GM19467 (cell line): ENCODE measurements at regions not wholly inside any gene's neighbourhood (a gene's known extent, or its start where the extent isn't known, plus 50 kb on each side); places are given as distances from the start of the nearest gene placed in this dataset.
"Not testable (repeated sequence)": the region's sequence is repeated elsewhere in the genome, so short reads cannot be mapped to it uniquely, and the experiment has no call there.

Experiments
- ATAC-seq: cut with Tn5 transposase; IDR thresholded peaks from one replicate; pipeline ENCODE4 v1.9.1; 2021; ENCODE audit warnings: mild to moderate bottlenecking, moderate library complexity; ENCODE audit not compliant: unreplicated experiment

GRCh38 chr2:242043538-242044312, 174.2 kb downstream of the RTP5 start:
- ATAC-seq, result no peak

DNA sequence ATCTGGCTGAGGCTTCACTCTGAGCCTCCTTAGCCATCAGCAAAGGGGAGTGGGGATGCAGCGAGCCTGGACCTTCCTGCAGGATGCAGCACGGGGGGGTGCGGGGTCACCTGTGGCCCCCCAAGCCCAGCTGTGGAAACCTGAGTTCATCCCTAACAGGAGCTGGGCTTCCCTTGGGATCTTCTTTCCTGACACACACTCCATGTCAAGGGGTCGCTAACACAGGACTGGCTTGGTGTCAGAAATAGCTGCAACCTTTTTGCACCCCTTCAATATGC, 174.7 kb downstream of the RTP5 start:
- no peak for ATAC-seq

DNA sequence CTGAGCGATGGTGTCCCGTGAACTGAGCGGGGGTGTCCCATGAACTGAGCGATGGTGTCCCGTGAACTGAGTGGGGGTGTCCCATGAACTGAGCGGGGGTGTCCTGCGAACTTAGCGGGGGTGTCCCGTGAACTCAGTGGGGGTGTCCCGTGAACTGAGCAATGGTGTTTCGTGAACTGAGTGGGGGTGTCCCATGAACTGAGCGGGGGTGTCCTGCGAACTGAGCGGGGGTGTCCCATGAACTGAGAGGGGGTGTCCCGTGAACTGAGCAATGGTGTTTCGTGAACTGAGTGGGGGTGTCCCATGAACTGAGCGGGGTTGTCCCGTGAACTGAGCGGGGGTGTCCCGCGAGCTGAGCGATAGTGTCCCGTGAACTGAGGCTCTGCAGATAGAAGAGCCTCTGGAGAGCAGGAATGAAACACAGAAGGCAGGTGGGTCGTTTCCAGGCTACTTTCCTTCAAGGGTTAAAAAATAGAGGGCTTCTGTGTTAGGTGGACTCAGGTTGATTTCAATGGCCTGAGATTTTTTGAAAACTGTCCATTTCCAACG, 176.1 kb downstream of the RTP5 start:
- not testable (repeated sequence) for ATAC-seq

DNA sequence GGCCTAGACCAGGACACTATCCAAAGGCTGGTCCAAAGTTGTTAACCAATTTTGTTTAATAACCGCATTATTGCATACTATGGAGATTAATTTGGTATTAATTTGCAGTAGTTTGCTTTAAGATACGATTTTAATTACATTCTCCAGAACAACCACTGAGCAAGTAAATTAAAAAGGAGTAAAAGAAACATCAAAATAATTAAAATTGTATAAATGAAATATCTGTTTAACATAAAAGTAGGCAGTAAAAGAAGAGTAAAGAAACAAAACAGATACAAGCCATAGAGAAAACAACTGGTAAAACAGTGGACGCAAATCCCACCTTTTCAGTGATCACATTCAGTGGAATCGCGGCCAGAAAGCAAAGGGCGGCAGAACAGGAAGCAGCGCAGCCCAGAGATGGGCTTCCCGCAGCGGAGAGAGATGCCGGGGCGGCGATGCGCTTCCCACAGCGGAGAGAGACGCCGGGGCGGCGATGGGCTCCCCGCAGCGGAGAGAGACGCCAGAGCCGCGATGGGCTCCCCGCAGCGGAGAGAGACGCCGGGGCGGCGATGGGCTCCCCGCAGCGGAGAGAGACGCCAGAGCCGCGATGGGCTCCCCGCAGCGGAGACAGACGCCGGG, 176.8 kb downstream of the RTP5 start:
- no peak for ATAC-seq

GRCh38 chr2:242047963-242048362, 178.4 kb downstream of the RTP5 start:
- no peak for ATAC-seq

DNA sequence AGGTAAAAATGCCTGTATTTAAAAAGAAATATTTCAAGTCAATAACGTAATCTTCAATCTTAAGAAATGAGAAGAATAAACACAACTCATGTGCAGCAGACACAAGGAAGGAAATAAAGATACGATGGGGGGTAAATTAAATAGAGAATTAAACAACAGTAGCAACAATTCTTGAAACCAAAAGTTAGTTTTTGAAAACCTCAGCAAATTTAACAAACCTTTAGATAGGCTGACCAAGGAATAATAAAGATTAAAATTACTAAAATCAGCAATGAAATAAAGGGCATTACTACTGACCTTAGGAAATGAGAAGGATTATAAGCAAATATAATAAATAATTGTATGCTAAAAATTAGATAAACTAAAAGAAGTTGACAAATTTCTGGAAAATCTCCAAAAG, 178.9 kb downstream of the RTP5 start:
- no peak for ATAC-seq

DNA sequence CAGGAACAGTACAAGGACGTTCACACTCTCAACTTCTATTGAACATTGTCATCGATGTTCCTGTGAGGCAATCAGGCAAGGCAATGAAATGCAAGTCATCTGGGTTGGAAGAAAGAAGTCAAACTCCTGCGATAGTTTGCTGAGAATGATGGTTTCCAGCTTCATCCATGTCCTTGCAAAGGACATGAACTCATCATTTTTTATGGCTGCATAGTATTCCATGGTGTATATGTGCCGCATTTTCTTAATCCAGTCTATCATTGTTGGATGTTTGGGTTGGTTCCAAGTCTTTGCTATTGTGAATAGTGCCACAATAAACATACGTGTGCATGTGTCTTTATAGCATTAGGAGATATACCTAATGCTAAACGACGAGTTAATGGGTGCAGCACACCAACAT, 180.0 kb downstream of the RTP5 start:
- not testable (repeated sequence) for ATAC-seq

DNA sequence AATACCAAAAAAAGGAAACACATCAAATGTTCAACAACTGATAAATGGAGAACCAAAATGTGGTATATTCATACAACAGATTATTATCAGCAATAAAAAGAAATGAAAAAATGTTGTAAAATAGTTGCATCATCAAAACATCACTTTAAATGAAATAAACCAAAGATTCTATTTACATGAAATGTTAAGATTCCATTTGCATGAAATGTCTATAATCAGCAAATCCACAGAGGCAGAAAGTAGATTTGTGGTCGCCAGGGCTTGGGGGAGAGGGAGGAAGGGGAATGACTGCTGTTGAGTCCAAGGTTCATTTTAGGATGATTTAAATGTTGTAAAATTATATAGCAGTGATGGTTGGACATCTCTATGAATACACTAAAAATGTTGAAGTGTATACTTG, 181.9 kb downstream of the RTP5 start:
- ATAC-seq, result no peak

DNA sequence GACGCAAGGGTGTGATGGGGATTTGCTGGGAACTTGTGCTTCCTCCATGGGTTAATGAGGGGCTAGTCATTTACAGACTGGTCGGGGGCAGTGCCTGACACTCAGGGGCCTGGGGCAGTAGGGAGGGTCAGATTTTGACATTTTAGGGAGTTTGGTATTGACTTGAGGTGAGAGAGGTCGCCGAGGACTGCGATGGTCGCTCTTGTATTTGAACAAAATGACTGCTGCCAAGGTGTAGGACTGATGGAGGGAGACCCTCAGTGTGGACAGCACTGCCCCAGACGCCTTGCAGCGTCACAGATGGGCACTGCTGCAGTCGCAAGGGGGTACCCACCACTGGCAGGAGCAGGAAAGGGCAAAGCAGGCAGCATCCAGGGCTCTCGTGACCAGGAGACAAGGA, 182.9 kb downstream of the RTP5 start:
- ATAC-seq, result no peak

DNA sequence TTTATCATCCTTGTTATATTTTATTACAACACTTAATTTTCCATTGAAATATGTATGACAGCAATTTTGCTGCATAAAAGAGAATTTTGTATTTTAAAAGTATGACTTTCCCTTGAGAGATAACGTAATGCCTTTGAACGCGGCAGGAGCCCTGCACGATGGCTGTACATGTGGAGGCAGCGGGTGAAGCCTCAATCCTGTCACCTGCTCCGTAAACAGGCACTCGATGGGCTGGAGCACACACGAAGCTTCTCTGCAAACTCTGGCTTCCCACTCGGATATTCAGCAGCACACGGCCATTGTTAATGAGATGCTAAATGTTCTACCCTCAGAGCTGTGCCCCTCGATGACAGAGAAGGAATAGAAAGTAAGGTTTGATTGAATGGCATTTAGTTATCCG, 184.4 kb downstream of the RTP5 start:
- ATAC-seq, result no peak

GRCh38 chr2:242054406-242054805, 184.9 kb downstream of the RTP5 start:
- no peak for ATAC-seq

DNA sequence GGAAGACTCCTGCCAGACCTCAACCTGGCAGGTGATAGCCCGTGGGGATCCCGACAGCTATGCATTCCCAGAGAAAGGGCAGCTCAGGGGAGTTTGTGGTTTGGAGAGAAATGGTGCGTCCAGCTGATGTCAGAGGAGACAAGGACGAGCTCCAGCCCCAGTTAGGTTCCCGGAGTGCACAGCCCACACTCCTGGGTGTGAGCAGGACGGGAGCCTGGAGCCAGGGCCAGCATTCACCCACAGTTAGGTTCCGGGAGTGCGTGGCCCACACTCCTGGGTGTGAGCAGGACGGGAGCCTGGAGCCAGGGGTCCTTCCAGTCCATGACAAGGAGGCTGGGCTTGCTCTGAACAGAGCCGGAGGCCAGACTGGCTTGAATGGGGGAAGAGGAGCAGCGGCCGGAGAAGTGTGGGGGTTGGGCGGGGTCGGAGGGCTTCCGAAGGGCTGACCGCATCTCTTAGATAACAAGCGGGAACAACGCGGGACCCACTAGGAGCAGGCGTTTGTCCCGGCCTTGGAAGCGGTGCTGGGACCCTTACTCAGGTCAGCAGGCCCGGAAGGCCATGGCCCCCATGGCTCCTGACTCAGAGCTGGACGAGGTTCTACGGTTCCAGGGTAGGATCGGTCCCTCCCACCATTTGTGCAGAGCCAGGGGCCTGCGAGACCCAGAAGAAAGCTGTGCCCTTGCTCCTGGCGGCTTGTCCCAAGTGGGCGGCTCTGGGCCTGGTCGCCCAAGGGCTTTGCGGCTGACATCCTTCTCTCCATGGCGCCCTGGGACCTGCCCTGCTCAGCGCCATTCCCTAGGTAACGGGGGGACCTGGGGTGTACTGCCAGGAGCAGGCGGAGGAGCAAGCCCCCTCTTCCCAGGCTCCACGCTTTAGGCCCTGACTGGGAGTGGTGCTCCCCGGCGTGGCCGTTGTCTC, 185.6 kb downstream of the RTP5 start:
- ATAC-seq, result no peak

DNA sequence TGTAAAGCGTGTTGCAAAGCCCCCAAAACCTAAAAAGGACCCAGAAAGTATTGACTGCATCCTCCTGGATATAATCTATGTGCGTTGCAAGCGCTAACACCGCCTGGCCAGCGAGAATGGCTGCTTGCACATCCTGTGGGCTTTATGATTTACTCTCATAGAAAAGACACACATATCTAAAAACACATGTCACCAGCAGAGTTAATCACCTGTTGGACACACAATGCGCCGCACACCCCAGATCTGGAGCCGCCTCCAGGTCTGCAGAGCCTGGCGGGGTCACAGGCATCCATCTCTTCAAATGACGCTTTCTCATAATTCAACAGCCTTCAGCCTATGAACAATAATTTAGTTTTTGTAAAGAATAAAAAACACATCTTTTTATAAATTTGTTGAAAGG, 186.5 kb downstream of the RTP5 start:
- no peak for ATAC-seq

- ATAC-seq, result no peak
Measured at GRCh38 chr2:242056785-242057184, 187.3 kb downstream of the RTP5 start.

DNA sequence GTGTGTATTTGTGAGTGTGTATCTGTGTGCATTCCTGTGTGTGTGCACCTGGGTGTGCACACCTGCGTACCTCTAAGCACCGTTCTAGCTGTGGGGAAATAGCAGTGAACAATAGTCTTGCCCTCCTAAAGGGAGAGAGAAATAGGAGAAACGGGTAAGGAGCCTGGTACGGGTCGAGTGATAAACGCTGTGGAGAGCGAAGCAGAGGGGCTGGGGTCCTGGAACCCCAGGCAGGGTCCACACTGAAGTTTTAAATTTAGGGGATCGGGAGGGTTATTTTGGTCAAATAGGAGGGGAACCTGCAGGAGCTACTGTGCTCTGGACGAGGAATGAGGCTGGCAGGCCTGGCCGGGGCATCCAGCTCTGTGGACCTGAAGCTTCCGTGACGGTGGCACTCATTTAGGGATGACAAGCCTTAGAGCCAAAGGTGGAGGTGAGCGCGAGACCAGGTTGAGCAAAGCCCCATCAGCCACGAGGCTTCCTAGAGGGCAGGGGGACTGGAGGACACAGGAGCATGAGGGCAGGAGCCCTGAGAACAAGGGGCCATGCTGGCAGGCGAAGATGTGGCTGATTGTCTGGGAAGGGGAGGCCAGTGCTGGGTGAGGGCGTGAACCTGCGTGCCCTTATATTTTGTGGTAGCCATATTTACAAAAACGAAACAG, 188.0 kb downstream of the RTP5 start:
- ATAC-seq, result no peak

GRCh38 chr2:242058116-242058680, 188.7 kb downstream of the RTP5 start:
- ATAC-seq, result no peak

DNA sequence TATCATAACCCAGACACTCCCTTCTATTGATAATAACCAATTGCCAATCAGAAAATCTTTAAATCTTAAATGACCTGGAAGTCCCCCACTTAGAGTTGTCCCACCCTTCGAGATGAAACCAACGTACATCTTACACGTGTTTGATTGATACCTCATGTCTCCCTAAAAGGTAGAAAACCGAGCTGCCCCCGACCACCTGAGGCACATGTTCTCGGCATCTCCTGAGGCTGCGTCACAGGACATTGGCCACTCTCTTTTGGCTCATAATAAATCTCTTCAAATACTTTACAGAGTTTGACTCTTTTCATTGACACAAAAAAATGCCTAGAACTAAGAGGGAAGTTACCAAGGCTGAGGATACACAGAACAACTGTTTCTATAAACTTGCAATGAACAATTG, 190.0 kb downstream of the RTP5 start:
- ATAC-seq, result no peak

GRCh38 chr2:242060212-242060835, 190.8 kb downstream of the RTP5 start:
- no peak for ATAC-seq

- ATAC-seq, result not testable (repeated sequence)
Measured at GRCh38 chr2:242061930-242062329, 192.4 kb downstream of the RTP5 start.

GRCh38 chr2:242063436-242063835, 193.9 kb downstream of the RTP5 start:
- no peak for ATAC-seq
